ENCODE measurements at regions not wholly inside any gene's neighbourhood (a gene's known extent, or its start where the extent isn't known, plus 50 kb on each side); places are given as distances from the start of the nearest gene placed in this dataset.

DNA sequence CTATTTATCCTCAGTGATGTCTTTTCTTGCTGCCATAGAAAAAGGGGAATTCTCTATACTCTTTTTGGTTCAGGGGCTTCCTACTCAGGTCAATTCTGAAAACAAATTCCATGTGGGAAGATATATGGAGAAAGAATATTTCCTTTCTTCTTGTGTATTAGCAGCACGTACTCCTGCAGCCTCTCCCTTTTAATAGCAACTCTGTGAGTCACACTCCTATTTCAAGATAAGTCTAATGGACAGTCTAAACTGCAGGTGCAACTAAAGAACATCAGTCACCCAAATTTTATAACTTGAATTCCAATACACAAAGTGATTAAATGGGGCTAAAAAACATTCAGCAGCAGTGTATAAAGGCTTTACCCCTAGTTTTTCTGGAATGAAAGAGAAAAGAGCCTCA is 942.2 kb downstream of the CNTNAP5 start:
- no peak overlapping the region for H3K27ac ChIP-seq
- WGBS, 5 donors, result 12 to 36% (median 15%) methylated on average over 1 of the region's 1 CpG

GRCh38 chr2:124970030-124970429 is 944.9 kb downstream of the CNTNAP5 start:
- no peak overlapping the region for H3K4me3 ChIP-seq
- 84 to 94% (median 90%) methylated on average over 2 of the region's 2 CpGs for WGBS, 5 donors
- intact Hi-C loops (cut with DNase I; ENCODE audit: low total_unique reads), result no loop called here
- peaks cover 0 to 5% (median 0%) of the 10 kb centered on the region in 4 donors for H3K4me1 ChIP-seq
- H3K27ac ChIP-seq, result no peak overlapping the region
- H3K27me3 ChIP-seq, result no peaks in the 10 kb centered on the region
- no peak for DNase-seq
- TF ChIP-seq CTCF (IDR thresholded peaks at IDR 0.05), result no peak
- TF ChIP-seq POLR2AphosphoS5 (IDR thresholded peaks at IDR 0.05), result no peak
- TF ChIP-seq EP300 (IDR thresholded peaks at IDR 0.05), result no peak
- TF ChIP-seq POLR2A (IDR thresholded peaks at IDR 0.05), result no peak
- no peaks in the 10 kb centered on the region for H3K36me3 ChIP-seq
- H3K9me3 ChIP-seq, result peaks cover 0 to 3% (median 0%) of the 10 kb centered on the region in 4 donors

More for the DNA sequence above, 942.2 kb downstream of the CNTNAP5 start:
- DNase-seq, result no peak
- Histone ChIP-seq H3K36me3 (no peaks in the 10 kb centered on the region), H3K4me3 (no peak overlapping the region), H3K27me3 (no peaks in the 10 kb centered on the region), H3K9me3 (peaks cover 0 to 3% (median 0%) of the 10 kb centered on the region in 4 donors), H3K4me1 (peaks cover 0 to 5% (median 0%) of the 10 kb centered on the region in 4 donors)
- intact Hi-C loops (cut with DNase I; ENCODE audit: low total_unique reads), result no loop called here
- TF ChIP-seq POLR2A (IDR thresholded peaks at IDR 0.05) (no peak), CTCF (IDR thresholded peaks at IDR 0.05) (no peak), POLR2AphosphoS5 (IDR thresholded peaks at IDR 0.05) (no peak), EP300 (IDR thresholded peaks at IDR 0.05) (no peak)

GRCh38 chr2:124973396-124973795 is 948.3 kb downstream of the CNTNAP5 start:
- no peak for DNase-seq
- TF ChIP-seq EP300 (IDR thresholded peaks at IDR 0.05) (no peak), POLR2AphosphoS5 (IDR thresholded peaks at IDR 0.05) (no peak), CTCF (IDR thresholded peaks at IDR 0.05) (no peak)
- no peaks in the 10 kb centered on the region for H3K36me3 ChIP-seq
- intact Hi-C loops (cut with DNase I; ENCODE audit: low total_unique reads), result no loop called here
- H3K9me3 ChIP-seq, result peaks cover 0 to 3% (median 0%) of the 10 kb centered on the region in 4 donors
- no peaks in the 10 kb centered on the region for H3K27me3 ChIP-seq
- no peaks in the 10 kb centered on the region for H3K4me1 ChIP-seq
- no peak overlapping the region for H3K4me3 ChIP-seq
- 49 to 74% (median 56%) methylated on average over 1 of the region's 1 CpG for WGBS, 5 donors
- H3K27ac ChIP-seq, result no peak overlapping the region

- H3K4me3 ChIP-seq, result no peak overlapping the region
- no peaks in the 10 kb centered on the region for H3K9me3 ChIP-seq
- DNase-seq, result no peak
- no peaks in the 10 kb centered on the region for H3K36me3 ChIP-seq
- no peak overlapping the region for H3K27ac ChIP-seq
- H3K4me1 ChIP-seq, result no peaks in the 10 kb centered on the region
- no peaks in the 10 kb centered on the region for H3K27me3 ChIP-seq
- intact Hi-C loops (cut with DNase I; ENCODE audit: low total_unique reads), result no loop called here
- TF ChIP-seq EP300 (IDR thresholded peaks at IDR 0.05) (no peak), CTCF (IDR thresholded peaks at IDR 0.05) (no peak)
- 66 to 91% (median 87%) methylated on average over 3 of the region's 3 CpGs for WGBS, 5 donors
Measured at GRCh38 chr2:124975224-124975623, 950.1 kb downstream of the CNTNAP5 start.

Measured in stomach (tissue), 8 donors.